Head of caudate nucleus (tissue), 42 donors: ENCODE measurements at regions not wholly inside any gene's neighbourhood (a gene's known extent, or its start where the extent isn't known, plus 50 kb on each side); places are given as distances from the start of the nearest gene placed in this dataset.

Experiments
- DNase-seq, 42 donors: peaks; one replicate each; pipeline versions ENCODE4 v3.0.0 to v3.0.0-alpha.2; 2020 to 2021; ENCODE audit warnings: mixed read lengths in 7 of 42
- intact Hi-C: fragments of 100-400 bp; cut with DNase I; formaldehyde crosslinking; loops from one replicate; pipeline ENCODE4 v1.15.0; 2022

- intact Hi-C loops, result no loop called here
- no peak for DNase-seq
Observed at GRCh38 chr4:125365731-125366130, 51.0 kb downstream of the FAT4 start.

GRCh38 chr4:125368146-125368545, 53.4 kb downstream of the FAT4 start:
- intact Hi-C loops, result no loop called here
- no peak for DNase-seq

GRCh38 chr4:125368671-125369081, 53.9 kb downstream of the FAT4 start:
- no peak for DNase-seq
- intact Hi-C loops, result no loop called here

- intact Hi-C loops, result no loop called here
- DNase-seq, result no peak
Observed at GRCh38 chr4:125369098-125369497, 54.3 kb downstream of the FAT4 start.

DNA sequence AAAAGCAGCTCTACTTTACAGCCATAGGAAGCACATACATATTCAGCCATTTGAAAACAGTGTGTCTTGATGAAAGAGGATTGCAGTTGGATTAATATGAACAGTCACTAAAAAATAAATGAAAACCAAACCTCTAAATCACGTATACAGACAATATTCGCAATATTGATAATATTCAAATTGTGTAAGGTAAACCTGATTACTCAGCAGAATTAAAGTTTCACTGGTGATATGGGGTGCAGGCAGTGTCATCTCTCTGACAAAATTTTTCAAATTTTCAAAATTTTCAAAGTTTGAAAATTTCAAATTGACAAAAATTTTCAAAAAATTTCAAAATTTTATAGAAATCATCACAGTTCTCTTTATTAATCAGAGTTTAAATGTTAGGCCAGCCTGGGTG, 55.7 kb downstream of the FAT4 start:
- intact Hi-C loops, result no loop called here
- no peak for DNase-seq

DNA sequence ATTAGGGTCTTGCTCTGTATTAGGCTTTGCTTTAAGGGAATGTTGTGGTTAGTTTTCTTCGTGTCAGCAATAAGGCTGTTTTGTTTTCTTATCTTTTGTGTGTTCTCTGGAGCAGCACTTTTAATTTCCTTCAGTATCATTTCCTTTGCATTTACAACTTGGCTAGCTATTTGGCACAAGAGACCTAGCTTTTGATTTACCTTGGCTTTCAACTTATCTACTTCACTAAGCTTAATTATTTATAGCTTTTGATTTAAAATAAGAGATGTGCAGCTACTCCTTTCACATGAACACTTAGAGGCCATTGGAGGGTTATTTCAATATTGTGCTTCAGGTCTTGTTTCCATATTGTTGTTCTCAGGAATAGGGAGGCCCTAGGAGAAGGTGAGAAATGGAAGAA, 68.2 kb downstream of the FAT4 start:
- intact Hi-C loops, result no loop called here
- DNase-seq, result no peak

- DNase-seq, result no peak
- intact Hi-C loops, result no loop called here
Observed at GRCh38 chr4:125387770-125388169, 73.0 kb downstream of the FAT4 start.

GRCh38 chr4:125388613-125389012, 73.9 kb downstream of the FAT4 start:
- no peak for DNase-seq

GRCh38 chr4:125389713-125390112, 75.0 kb downstream of the FAT4 start:
- no peak for DNase-seq
- intact Hi-C loops, result no loop called here

More at GRCh38 chr4:125388613-125389012, 73.9 kb downstream of the FAT4 start:
- intact Hi-C loops, result no loop called here

GRCh38 chr4:125390126-125390525, 75.4 kb downstream of the FAT4 start:
- DNase-seq, result no peak
- intact Hi-C loops, result no loop called here

- intact Hi-C loops, result no loop called here
Observed at GRCh38 chr4:125390727-125391126, 76.0 kb downstream of the FAT4 start.

GRCh38 chr4:125392694-125393093, 77.9 kb downstream of the FAT4 start:
- intact Hi-C loops, result no loop called here
- DNase-seq, result no peak

More at GRCh38 chr4:125390727-125391126, 76.0 kb downstream of the FAT4 start:
- no peak for DNase-seq

GRCh38 chr4:125393825-125394224, 79.1 kb downstream of the FAT4 start:
- intact Hi-C loops, result no loop called here

DNA sequence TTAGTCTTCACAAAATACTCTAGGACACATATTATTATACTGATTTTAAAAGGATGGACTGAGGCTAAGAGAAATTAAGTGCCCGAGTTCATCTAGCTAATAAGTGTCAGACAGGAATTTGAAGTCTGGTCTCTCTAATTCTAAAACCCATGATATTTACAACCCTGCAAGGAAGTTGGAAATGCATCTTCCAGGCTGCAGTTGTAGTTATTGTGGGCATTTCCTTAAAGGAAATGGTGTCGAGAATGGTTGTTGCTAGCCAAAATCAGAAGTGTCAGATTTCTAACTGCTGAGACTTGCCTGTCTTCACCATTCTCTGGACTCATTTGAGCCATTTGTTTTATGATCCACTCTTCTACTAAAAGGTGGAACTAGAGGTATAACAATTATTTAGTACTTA, 82.5 kb downstream of the FAT4 start:
- no peak for DNase-seq
- intact Hi-C loops, result no loop called here

More at GRCh38 chr4:125393825-125394224, 79.1 kb downstream of the FAT4 start:
- no peak for DNase-seq

GRCh38 chr4:125398263-125399002, 83.7 kb downstream of the FAT4 start:
- intact Hi-C loops, result no loop called here

GRCh38 chr4:125400756-125401155, 86.0 kb downstream of the FAT4 start:
- intact Hi-C loops, result no loop called here
- DNase-seq, result no peak

More at GRCh38 chr4:125398263-125399002, 83.7 kb downstream of the FAT4 start:
- DNase-seq, result no peak

DNA sequence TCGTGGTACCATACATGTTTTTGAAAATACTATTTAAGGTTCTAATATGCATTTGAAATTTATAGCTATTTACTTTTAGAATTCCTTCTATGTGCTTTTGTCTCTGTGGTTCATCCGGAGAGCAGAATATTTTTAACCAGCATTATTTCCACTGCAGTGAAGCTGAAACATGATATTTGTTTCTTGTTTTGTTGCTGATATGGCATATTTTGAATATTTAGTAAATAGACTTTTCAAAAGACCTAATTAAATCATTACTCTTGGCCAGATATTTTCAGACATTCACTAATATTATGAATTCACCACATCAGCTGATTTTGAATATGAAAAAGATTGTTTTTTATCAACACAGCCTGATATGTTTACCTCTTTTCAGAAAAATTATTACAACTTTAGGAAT, 87.0 kb downstream of the FAT4 start:
- DNase-seq, result no peak
- intact Hi-C loops, result no loop called here

DNA sequence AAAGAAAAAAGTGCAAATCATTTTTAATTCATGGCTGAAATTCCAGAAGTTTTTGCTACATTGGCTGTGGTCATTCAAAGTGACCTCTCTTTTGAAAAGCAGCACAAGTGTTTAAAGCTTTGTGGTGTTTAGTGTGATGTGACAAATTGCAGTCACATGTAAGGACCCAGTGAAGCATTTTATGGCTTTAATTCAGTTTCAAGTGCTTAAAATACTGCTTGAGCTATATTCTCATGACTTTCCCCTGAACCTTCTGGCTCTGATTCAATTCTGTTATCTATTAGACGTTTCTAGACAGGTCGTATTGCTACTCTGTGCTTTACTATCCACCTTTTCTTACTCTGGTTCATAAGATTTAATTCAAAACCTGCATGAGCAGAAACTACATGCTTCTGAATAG, 105.8 kb downstream of the FAT4 start:
- intact Hi-C loops, result no loop called here
- DNase-seq, result no peak

GRCh38 chr4:125421547-125421946, 106.8 kb downstream of the FAT4 start:
- intact Hi-C loops, result no loop called here
- DNase-seq, result no peak

DNA sequence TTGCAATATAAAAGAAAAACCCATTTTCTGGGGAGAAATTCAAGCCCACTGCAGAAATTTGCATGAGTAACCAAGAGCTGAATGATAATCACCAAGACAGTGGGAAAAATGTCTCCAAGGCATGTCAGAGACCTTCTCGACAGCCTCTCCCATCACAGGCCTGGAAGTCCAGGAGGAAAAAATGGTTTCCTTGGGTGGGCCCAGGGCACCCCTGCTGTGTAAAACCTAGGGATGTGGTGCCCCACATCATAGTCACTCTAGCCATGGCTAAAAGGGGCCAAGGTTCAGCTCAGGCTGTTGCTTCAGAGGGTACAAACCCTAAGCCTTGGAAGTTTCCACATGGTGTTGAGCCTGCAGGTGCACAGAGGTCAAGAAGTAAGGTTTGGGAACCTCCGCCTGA, 108.4 kb downstream of the FAT4 start:
- intact Hi-C loops, result no loop called here
- DNase-seq, result no peak

- DNase-seq, result no peak
- intact Hi-C loops, result no loop called here
Observed at GRCh38 chr4:125428832-125429231, 114.1 kb downstream of the FAT4 start.
